H9 (cell line): ENCODE measurements at regions not wholly inside any gene's neighbourhood (a gene's known extent, or its start where the extent isn't known, plus 50 kb on each side); places are given as distances from the start of the nearest gene placed in this dataset.

Experiments used
- DNase-seq: peaks from one replicate; pipeline ENCODE4 v3.0.0-alpha.2; 2017
- H2AFZ ChIP-seq: one replicate; pipeline ENCODE4 v1.6.1; 2013; ENCODE audit warnings: mild to moderate bottlenecking, low read length, control low read depth, moderate library complexity
- H2AK5ac ChIP-seq: 2 replicates; pipeline ENCODE4 v1.6.1; 2013; ENCODE audit warnings: low read length, control low read depth, mixed read lengths; ENCODE audit not compliant: insufficient read length
- H2BK120ac ChIP-seq: one replicate; pipeline ENCODE4 v1.6.1; 2013; ENCODE audit warnings: low read depth, mild to moderate bottlenecking, low read length, control low read depth, inconsistent platforms; ENCODE audit not compliant: poor library complexity, severe bottlenecking
- H2BK12ac ChIP-seq: 2 replicates; pipeline ENCODE4 v1.6.1; 2013; ENCODE audit warnings: low read length, control low read depth, mixed read lengths, low read depth; ENCODE audit not compliant: insufficient read length
- H2BK15ac ChIP-seq: 2 replicates; pipeline ENCODE4 v1.6.1; 2013; ENCODE audit warnings: low read depth, low read length, control low read depth
- H2BK20ac ChIP-seq: one replicate; pipeline ENCODE4 v1.6.1; 2013; ENCODE audit warnings: low read depth, mild to moderate bottlenecking, low read length, control low read depth, inconsistent platforms; ENCODE audit not compliant: poor library complexity, severe bottlenecking
- H2BK5ac ChIP-seq: 2 replicates; pipeline ENCODE4 v1.6.1; 2013; ENCODE audit warnings: low read length, control low read depth, mixed read lengths; ENCODE audit not compliant: insufficient read length
- H3K14ac ChIP-seq: 2 replicates; pipeline ENCODE4 v1.6.1; 2013; ENCODE audit warnings: low read length, control low read depth; ENCODE audit not compliant: insufficient read depth
- H3K18ac ChIP-seq: 2 replicates; pipeline ENCODE4 v1.6.1; 2013; ENCODE audit warnings: low read depth, mild to moderate bottlenecking, mixed read lengths, low read length, control low read depth; ENCODE audit not compliant: insufficient read length
- H3K23ac ChIP-seq: 2 replicates; pipeline ENCODE4 v1.6.1; 2013; ENCODE audit warnings: low read length, control low read depth, mixed read lengths, low read depth; ENCODE audit not compliant: insufficient read length
- H3K23me2 ChIP-seq: 2 replicates; pipeline ENCODE4 v1.6.1; 2013; ENCODE audit warnings: low read depth, mild to moderate bottlenecking, mixed read lengths, low read length, control low read depth; ENCODE audit not compliant: insufficient read length, poor library complexity, severe bottlenecking
- H3K27ac ChIP-seq: 2 replicates; pipeline ENCODE4 v1.5.1; 2013; ENCODE audit warnings: low read length, control low read depth, mixed read lengths, low read depth; ENCODE audit not compliant: insufficient read length
- H3K27me3 ChIP-seq: 2 replicates; pipeline ENCODE4 v1.6.1; 2013; ENCODE audit warnings: low read length, control low read depth, inconsistent platforms; ENCODE audit not compliant: insufficient read depth
- H3K4ac ChIP-seq: 2 replicates; pipeline ENCODE4 v1.6.1; 2013; ENCODE audit warnings: low read depth, mild to moderate bottlenecking, control low read depth, inconsistent platforms, low read length, moderate library complexity
- H3K4me1 ChIP-seq: 2 replicates; pipeline ENCODE4 v1.6.1; 2013; ENCODE audit warnings: low read length, control low read depth, inconsistent platforms; ENCODE audit not compliant: insufficient read depth
- H3K4me2 ChIP-seq: 2 replicates; pipeline ENCODE4 v1.6.1; 2013; ENCODE audit warnings: low read length, control low read depth, mixed read lengths; ENCODE audit not compliant: insufficient read length, insufficient read depth
- H3K56ac ChIP-seq: 2 replicates; pipeline ENCODE4 v1.6.1; 2013; ENCODE audit warnings: low read depth, mild to moderate bottlenecking, mixed read lengths, low read length, control low read depth; ENCODE audit not compliant: insufficient read length
- H3K79me1 ChIP-seq: 2 replicates; pipeline ENCODE4 v1.6.1; 2013; ENCODE audit warnings: low read depth, mild to moderate bottlenecking, moderate library complexity, low read length, control low read depth, inconsistent platforms; ENCODE audit not compliant: insufficient read depth, poor library complexity, severe bottlenecking
- H3K79me2 ChIP-seq: 2 replicates; pipeline ENCODE4 v1.6.1; 2013; ENCODE audit warnings: low read length, control low read depth, inconsistent platforms; ENCODE audit not compliant: insufficient read depth
- H3K9ac ChIP-seq: 2 replicates; pipeline ENCODE4 v1.6.1; 2013; ENCODE audit warnings: low read length, control low read depth, mixed read lengths; ENCODE audit not compliant: insufficient read length; ENCODE audit errors: extremely low read depth
- H3K9me3 ChIP-seq: one replicate; pipeline ENCODE4 v1.6.1; 2013; ENCODE audit warnings: low read depth, low read length, inconsistent platforms; ENCODE audit not compliant: control insufficient read depth
- H3T11ph ChIP-seq: one replicate; pipeline ENCODE4 v1.6.1; 2013; ENCODE audit warnings: mild to moderate bottlenecking, low read length, control low read depth, inconsistent platforms
- H4K20me1 ChIP-seq: one replicate; pipeline ENCODE4 v1.6.1; 2013; ENCODE audit not compliant: control insufficient read depth, insufficient read length, insufficient read depth
- H4K5ac ChIP-seq: 2 replicates; pipeline ENCODE4 v1.6.1; 2013; ENCODE audit warnings: low read depth, mild to moderate bottlenecking, mixed read lengths, low read length, control low read depth; ENCODE audit not compliant: insufficient read length
- H4K8ac ChIP-seq: replicated peaks from 2 replicates; pipeline ENCODE4 v1.6.1; 2013; ENCODE audit warnings: low read length, control low read depth, mixed read lengths, low read depth; ENCODE audit not compliant: insufficient read length
- H4K91ac ChIP-seq: 2 replicates; pipeline ENCODE4 v1.6.1; 2013; ENCODE audit warnings: low read depth, mild to moderate bottlenecking, moderate library complexity, mixed read lengths, low read length, control low read depth; ENCODE audit not compliant: insufficient read length
- H3K27ac Mint-ChIP-seq, 3 experiments: 2 replicates in 2 of 3; 3 replicates in 1 of 3; pipeline ENCODE4 v1.8.0; 2020 to 2021; ENCODE audit warnings: mixed read lengths in 3 of 3, mild to moderate bottlenecking in 1 of 3, moderate library complexity in 1 of 3
- H3K27me3 Mint-ChIP-seq: 2 replicates; pipeline ENCODE4 v1.8.0; 2021; ENCODE audit warnings: low read depth, mild to moderate bottlenecking, moderate library complexity, mixed read lengths
- H3K36me3 Mint-ChIP-seq, 3 experiments: 2 replicates in 2 of 3; 3 replicates in 1 of 3; pipeline ENCODE4 v1.8.0; 2020 to 2021; ENCODE audit warnings: low read depth in 3 of 3, mixed read lengths in 3 of 3; ENCODE audit not compliant: insufficient read depth in 1 of 3
- H3K4me1 Mint-ChIP-seq, 2 experiments: 2 replicates each; pipeline ENCODE4 v1.8.0; 2020; ENCODE audit warnings: mixed read lengths in 2 of 2
- H3K4me3 Mint-ChIP-seq, 2 experiments: 2 replicates in 1 of 2; 3 replicates in 1 of 2; pipeline ENCODE4 v1.8.0; 2020 to 2021; ENCODE audit warnings: mild to moderate bottlenecking in 2 of 2, mixed read lengths in 2 of 2, moderate library complexity in 1 of 2
- H3K9me3 Mint-ChIP-seq, 2 experiments: 2 replicates in 1 of 2; 3 replicates in 1 of 2; pipeline ENCODE4 v1.8.0; 2020; ENCODE audit warnings: mild to moderate bottlenecking in 2 of 2, mixed read lengths in 2 of 2, moderate library complexity in 1 of 2
- CTCF ChIP-seq: fragments of 200-600 bp; sonication (generic); conservative IDR thresholded peaks from 3 replicates; pipeline ENCODE4 v1.8.0; 2021; ENCODE audit warnings: antibody characterized with exemption, mild to moderate bottlenecking
- WGBS: extraction: QIAGEN DNeasy Blood & Tissue Kit; methylation state at CpG from one replicate; pipeline ENCODE4 v1.1.7; 2013; ENCODE audit warnings: missing lambda C conversion rate, low lambda C conversion rate, mixed read lengths; ENCODE audit not compliant: insufficient read length; ENCODE audit errors: extremely low coverage; 5-methylcytosine and 5-hydroxymethylcytosine counted together

GRCh38 chr11:116642481-116642880 is 130.3 kb downstream of the BUD13 start:
- Histone ChIP-seq H3K23me2 (no peaks in the 10 kb centered on the region), H3K56ac (no peak overlapping the region), H2BK15ac (no peak overlapping the region), H2BK12ac (no peak overlapping the region), H3K4me1 (no peaks in the 10 kb centered on the region), H3K4me2 (no peak overlapping the region), H2AK5ac (no peak overlapping the region), H2AFZ (no peak overlapping the region), H3K79me1 (no peaks in the 10 kb centered on the region), H4K20me1 (no peaks in the 10 kb centered on the region), H3K23ac (no peak overlapping the region), H3K4ac (no peak overlapping the region), H3K14ac (no peak overlapping the region), H3K27ac (no peak overlapping the region), H4K8ac (no peak overlapping the region), H4K5ac (no peak overlapping the region), H3K9me3 (no peaks in the 10 kb centered on the region), H3K9ac (no peak overlapping the region), H3T11ph (no peak overlapping the region), H3K79me2 (no peaks in the 10 kb centered on the region), H2BK20ac (no peak overlapping the region), H3K27me3 (no peaks in the 10 kb centered on the region), H2BK5ac (no peak overlapping the region), H3K18ac (no peak overlapping the region), H2BK120ac (no peak overlapping the region), H4K91ac (no peak overlapping the region)
- no peak for DNase-seq
- H3K9me3 Mint-ChIP-seq, result no peaks in the 10 kb centered on the region; a peak in 1 of 5 replicates
- H3K4me1 Mint-ChIP-seq, result peaks cover 0 to 10% of the 10 kb centered on the region in 2 experiments; a peak in 3 of 4 replicates
- H3K27me3 Mint-ChIP-seq, result peaks cover 13% of the 10 kb centered on the region
- WGBS, result no CpG with 5 or more reads among the region's 1 CpG
- no peaks in the 10 kb centered on the region for H3K36me3 Mint-ChIP-seq
- TF ChIP-seq CTCF, result no peak
- no peak overlapping the region for H3K27ac Mint-ChIP-seq
- no peak overlapping the region for H3K4me3 Mint-ChIP-seq
